ENCODE measurements at regions not wholly inside any gene's neighbourhood (a gene's known extent, or its start where the extent isn't known, plus 50 kb on each side); places are given as distances from the start of the nearest gene placed in this dataset.
"Not testable (repeated sequence)": the region's sequence is repeated elsewhere in the genome, so short reads cannot be mapped to it uniquely, and the experiment has no call there.

DNA sequence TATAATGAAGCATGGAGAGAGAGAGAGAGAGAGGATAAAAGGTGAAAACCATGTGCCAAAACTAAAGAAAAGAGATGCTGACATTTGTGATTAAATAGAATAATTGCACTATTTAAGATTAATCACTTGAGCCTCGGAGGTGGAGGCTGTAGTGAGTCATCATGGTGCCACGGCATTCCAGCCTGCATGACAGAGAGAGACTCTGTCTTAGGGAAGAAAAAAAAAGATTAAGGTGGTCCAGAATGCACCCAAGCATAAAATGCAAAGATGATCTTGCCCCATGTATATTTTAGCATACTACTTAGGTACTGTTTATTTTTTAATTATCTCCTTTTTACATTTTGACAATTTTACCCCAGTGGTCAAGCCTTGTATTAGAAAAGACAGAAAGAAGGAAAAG, 742.5 kb downstream of the SPATA31A1 start:
- not testable (repeated sequence) for H3K4me1 ChIP-seq (ENCODE audit: control insufficient read depth in 3 of 3, insufficient read depth in 3 of 3, low read length in 3 of 3); H3K27ac ChIP-seq (ENCODE audit: low read depth, low read length); H3K27me3 ChIP-seq (ENCODE audit: control insufficient read depth in 3 of 3, insufficient read depth in 3 of 3, low read length in 3 of 3); H3K9ac ChIP-seq (ENCODE audit: low read depth in 1 of 3, low read length in 3 of 3); H3K36me3 ChIP-seq (ENCODE audit: control insufficient read depth in 3 of 3, insufficient read depth in 3 of 3, low read length in 3 of 3); H3K9me3 ChIP-seq (ENCODE audit: control insufficient read depth in 3 of 3, low read length in 3 of 3); H3K4me3 ChIP-seq (ENCODE audit: low read length in 3 of 3)

DNA sequence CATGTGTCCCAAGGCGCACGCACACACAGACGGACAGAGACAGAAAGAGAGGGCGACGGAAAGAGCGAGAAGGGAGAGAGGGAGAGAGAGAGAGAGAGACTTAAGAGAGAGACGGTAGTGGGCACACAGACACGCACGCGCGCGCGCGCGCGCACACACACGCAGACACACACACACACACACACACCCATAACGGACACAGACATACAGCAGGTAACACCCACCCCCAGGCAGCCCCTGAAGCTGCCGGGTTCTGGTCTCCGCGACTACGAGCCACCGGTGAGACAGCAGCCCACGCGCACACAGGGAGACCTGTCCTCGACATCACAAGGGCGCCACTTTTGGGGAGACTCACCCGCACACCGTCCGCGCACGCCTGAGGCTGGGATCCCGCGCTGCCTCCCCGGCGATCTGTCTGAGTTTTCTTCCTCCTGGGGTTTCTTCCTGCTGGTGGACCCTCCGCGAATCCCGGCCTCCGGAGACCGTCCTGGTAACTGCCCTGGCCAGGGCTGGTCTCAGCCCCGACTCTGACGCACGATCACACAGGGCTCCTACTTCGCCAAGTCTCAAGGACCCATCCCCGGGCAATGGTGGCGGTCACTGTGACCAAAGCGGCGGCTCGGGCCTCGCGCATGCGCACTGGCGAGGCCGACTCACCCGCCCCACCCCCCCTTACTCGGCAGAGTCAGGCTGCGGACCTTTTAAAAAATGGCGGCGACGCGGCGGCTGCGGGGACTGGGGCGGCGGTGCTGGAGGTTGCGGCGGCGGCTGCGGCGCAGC, 750.7 kb downstream of the SPATA31A1 start:
- H3K27ac ChIP-seq (ENCODE audit: low read depth, low read length); H3K36me3 ChIP-seq (ENCODE audit: control insufficient read depth in 3 of 3, insufficient read depth in 3 of 3, low read length in 3 of 3); H3K27me3 ChIP-seq (ENCODE audit: control insufficient read depth in 3 of 3, insufficient read depth in 3 of 3, low read length in 3 of 3); H3K4me1 ChIP-seq (ENCODE audit: control insufficient read depth in 3 of 3, insufficient read depth in 3 of 3, low read length in 3 of 3); H3K9me3 ChIP-seq (ENCODE audit: control insufficient read depth in 3 of 3, low read length in 3 of 3): not testable (repeated sequence)
- H3K4me3 ChIP-seq (ENCODE audit: low read length in 3 of 3), result peak overlapping the region in 2 of 3 donors; percentile 51 to 63
- H3K9ac ChIP-seq (ENCODE audit: low read depth in 1 of 3, low read length in 3 of 3), result peak overlapping the region in 1 of 3 donors; percentile 71

DNA sequence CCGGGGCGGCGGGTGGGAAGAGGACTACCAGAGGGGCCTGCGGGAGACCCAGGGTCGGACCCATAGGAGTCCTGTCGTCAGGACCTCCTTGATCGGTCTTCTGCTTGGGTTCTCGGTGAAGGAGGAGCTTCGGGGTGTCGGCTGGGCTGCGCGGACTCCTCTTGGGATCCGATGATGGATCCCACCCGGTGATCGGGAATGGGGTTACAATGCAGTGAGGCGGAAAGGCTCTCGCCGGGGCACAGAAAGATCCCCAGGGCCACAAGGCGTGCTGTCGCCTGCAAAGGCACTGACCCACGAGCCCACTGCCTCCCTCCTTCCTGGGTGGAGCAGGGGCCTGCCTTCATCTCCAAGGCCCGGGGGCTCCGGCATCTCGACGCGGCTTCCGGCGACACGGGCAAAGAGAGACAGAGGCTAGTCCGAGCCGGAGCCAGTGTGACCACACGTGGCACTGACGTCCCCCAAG, 751.3 kb downstream of the SPATA31A1 start:
- H3K27me3 ChIP-seq (ENCODE audit: control insufficient read depth in 3 of 3, insufficient read depth in 3 of 3, low read length in 3 of 3); H3K9ac ChIP-seq (ENCODE audit: low read depth in 1 of 3, low read length in 3 of 3); H3K4me1 ChIP-seq (ENCODE audit: control insufficient read depth in 3 of 3, insufficient read depth in 3 of 3, low read length in 3 of 3); H3K36me3 ChIP-seq (ENCODE audit: control insufficient read depth in 3 of 3, insufficient read depth in 3 of 3, low read length in 3 of 3); H3K27ac ChIP-seq (ENCODE audit: low read depth, low read length); H3K9me3 ChIP-seq (ENCODE audit: control insufficient read depth in 3 of 3, low read length in 3 of 3); H3K4me3 ChIP-seq (ENCODE audit: low read length in 3 of 3): not testable (repeated sequence)

DNA sequence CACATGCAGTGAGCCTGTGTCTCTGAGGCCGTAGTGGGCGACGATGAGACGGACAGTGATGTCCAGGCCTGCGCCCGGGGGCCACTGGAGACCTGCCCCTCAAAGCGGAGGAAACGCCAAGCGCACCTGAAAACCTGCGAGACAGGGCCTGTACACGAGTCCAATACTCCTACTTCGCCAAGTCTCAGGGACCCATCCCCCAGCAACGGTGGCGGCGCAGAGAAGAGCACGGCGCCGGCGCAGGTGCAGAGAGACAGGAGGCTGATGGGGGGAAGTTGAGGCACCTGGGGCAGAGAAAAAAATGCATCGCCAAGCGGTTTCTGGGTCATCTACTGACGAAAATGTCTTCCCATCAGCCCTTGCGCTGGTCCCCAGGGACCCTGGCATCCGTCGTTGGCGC, 751.8 kb downstream of the SPATA31A1 start:
- not testable (repeated sequence) for H3K27me3 ChIP-seq (ENCODE audit: control insufficient read depth in 3 of 3, insufficient read depth in 3 of 3, low read length in 3 of 3); H3K36me3 ChIP-seq (ENCODE audit: control insufficient read depth in 3 of 3, insufficient read depth in 3 of 3, low read length in 3 of 3); H3K4me3 ChIP-seq (ENCODE audit: low read length in 3 of 3); H3K4me1 ChIP-seq (ENCODE audit: control insufficient read depth in 3 of 3, insufficient read depth in 3 of 3, low read length in 3 of 3); H3K27ac ChIP-seq (ENCODE audit: low read depth, low read length); H3K9ac ChIP-seq (ENCODE audit: low read depth in 1 of 3, low read length in 3 of 3); H3K9me3 ChIP-seq (ENCODE audit: control insufficient read depth in 3 of 3, low read length in 3 of 3)

DNA sequence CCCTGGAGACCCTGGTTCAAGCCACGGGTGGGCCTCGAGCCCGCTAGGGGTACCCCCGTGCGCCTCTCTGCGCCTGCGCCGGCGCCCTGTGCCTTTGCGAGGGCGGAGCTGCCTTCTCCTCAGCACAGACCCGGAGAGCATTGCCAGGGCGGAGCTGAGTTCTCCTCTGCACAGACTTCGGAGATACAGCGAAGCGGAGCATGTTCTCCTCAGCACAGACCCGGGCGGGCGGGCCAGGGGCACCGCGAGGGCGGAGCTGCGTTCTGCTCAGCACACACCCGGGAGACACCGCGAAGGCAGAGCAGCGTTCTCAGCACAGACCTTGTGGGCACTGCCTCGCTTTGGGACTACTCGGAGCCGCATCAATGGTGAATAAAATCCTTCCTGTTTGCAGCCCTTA, 753.0 kb downstream of the SPATA31A1 start:
- not testable (repeated sequence) for H3K27me3 ChIP-seq (ENCODE audit: control insufficient read depth in 3 of 3, insufficient read depth in 3 of 3, low read length in 3 of 3); H3K4me3 ChIP-seq (ENCODE audit: low read length in 3 of 3); H3K4me1 ChIP-seq (ENCODE audit: control insufficient read depth in 3 of 3, insufficient read depth in 3 of 3, low read length in 3 of 3); H3K27ac ChIP-seq (ENCODE audit: low read depth, low read length); H3K9me3 ChIP-seq (ENCODE audit: control insufficient read depth in 3 of 3, low read length in 3 of 3); H3K36me3 ChIP-seq (ENCODE audit: control insufficient read depth in 3 of 3, insufficient read depth in 3 of 3, low read length in 3 of 3); H3K9ac ChIP-seq (ENCODE audit: low read depth in 1 of 3, low read length in 3 of 3)

GRCh38 chr9:40110751-40111150, 755.3 kb downstream of the SPATA31A1 start:
- H3K36me3 ChIP-seq (ENCODE audit: control insufficient read depth in 3 of 3, insufficient read depth in 3 of 3, low read length in 3 of 3), result not testable (repeated sequence)

DNA sequence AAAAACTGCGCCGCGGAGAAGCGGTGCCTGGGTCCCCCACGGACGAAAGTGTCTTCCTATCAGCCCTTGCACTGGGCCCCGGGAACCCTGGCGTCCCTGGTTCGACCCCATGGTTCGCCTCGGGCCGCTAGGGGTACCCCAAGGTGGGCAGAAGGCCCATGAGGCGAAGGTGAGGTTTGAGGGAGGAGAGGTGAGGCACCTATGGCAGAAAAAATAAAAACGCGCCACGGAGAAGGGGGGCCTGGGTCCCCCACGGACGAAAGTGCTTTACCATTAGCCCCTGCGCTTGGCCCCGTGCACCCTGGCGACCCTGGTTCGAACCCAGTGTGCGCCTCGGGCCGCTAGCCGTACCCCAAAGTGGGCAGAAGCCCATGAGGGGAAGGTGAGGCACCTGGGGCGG, 756.1 kb downstream of the SPATA31A1 start:
- H3K27ac ChIP-seq (ENCODE audit: low read depth, low read length); H3K4me1 ChIP-seq (ENCODE audit: control insufficient read depth in 3 of 3, insufficient read depth in 3 of 3, low read length in 3 of 3); H3K9me3 ChIP-seq (ENCODE audit: control insufficient read depth in 3 of 3, low read length in 3 of 3); H3K9ac ChIP-seq (ENCODE audit: low read depth in 1 of 3, low read length in 3 of 3); H3K27me3 ChIP-seq (ENCODE audit: control insufficient read depth in 3 of 3, insufficient read depth in 3 of 3, low read length in 3 of 3); H3K36me3 ChIP-seq (ENCODE audit: control insufficient read depth in 3 of 3, insufficient read depth in 3 of 3, low read length in 3 of 3); H3K4me3 ChIP-seq (ENCODE audit: low read length in 3 of 3): not testable (repeated sequence)

More at GRCh38 chr9:40110751-40111150, 755.3 kb downstream of the SPATA31A1 start:
- H3K9ac ChIP-seq (ENCODE audit: low read depth in 1 of 3, low read length in 3 of 3); H3K9me3 ChIP-seq (ENCODE audit: control insufficient read depth in 3 of 3, low read length in 3 of 3); H3K27me3 ChIP-seq (ENCODE audit: control insufficient read depth in 3 of 3, insufficient read depth in 3 of 3, low read length in 3 of 3); H3K27ac ChIP-seq (ENCODE audit: low read depth, low read length); H3K4me3 ChIP-seq (ENCODE audit: low read length in 3 of 3); H3K4me1 ChIP-seq (ENCODE audit: control insufficient read depth in 3 of 3, insufficient read depth in 3 of 3, low read length in 3 of 3): not testable (repeated sequence)

DNA sequence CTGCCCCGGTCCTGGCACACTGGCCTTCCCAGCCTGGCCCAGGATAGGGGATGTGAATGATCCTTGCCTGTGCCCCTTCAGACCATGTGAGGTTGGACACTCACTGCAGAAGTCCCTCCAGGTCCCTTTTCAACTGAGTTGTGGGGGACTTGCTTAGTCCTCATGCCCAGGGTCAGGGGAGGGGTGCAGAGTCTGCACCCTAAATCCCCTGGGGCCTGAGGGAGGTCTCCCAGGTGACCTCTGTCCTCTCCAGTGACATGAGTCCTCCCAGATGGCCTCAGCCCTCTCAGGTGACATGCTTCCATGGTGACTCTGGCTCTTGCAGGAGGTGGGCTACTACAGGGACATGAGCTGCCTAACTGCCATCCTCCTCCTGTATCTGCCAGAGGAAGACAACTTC, 775.1 kb downstream of the SPATA31A1 start:
- H3K36me3 ChIP-seq (ENCODE audit: control insufficient read depth in 3 of 3, insufficient read depth in 3 of 3, low read length in 3 of 3); H3K9ac ChIP-seq (ENCODE audit: low read depth in 1 of 3, low read length in 3 of 3); H3K4me3 ChIP-seq (ENCODE audit: low read length in 3 of 3); H3K27me3 ChIP-seq (ENCODE audit: control insufficient read depth in 3 of 3, insufficient read depth in 3 of 3, low read length in 3 of 3); H3K27ac ChIP-seq (ENCODE audit: low read depth, low read length); H3K9me3 ChIP-seq (ENCODE audit: control insufficient read depth in 3 of 3, low read length in 3 of 3); H3K4me1 ChIP-seq (ENCODE audit: control insufficient read depth in 3 of 3, insufficient read depth in 3 of 3, low read length in 3 of 3): not testable (repeated sequence)

DNA sequence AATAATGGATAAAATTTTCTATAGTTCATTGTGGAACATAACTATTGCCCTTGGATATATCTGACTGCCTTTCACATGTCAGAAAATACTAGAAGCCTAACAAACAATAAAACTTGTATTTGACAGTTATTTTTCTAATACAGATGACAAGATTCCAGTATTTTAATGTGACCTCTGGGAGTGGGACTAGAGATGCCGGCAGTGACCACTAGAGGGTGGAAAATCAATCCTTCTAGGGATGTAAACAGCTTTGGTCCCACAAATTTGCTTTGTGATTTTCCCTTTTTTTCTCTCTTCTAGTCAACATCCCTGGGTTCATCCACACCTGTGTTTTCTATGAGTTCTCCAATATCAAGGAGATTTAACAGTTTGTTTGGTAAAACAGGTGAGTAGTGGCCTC, 813.7 kb downstream of the SPATA31A1 start:
- not testable (repeated sequence) for H3K27me3 ChIP-seq (ENCODE audit: control insufficient read depth in 3 of 3, insufficient read depth in 3 of 3, low read length in 3 of 3); H3K9me3 ChIP-seq (ENCODE audit: control insufficient read depth in 3 of 3, low read length in 3 of 3); H3K4me1 ChIP-seq (ENCODE audit: control insufficient read depth in 3 of 3, insufficient read depth in 3 of 3, low read length in 3 of 3); H3K27ac ChIP-seq (ENCODE audit: low read depth, low read length); H3K9ac ChIP-seq (ENCODE audit: low read depth in 1 of 3, low read length in 3 of 3); H3K36me3 ChIP-seq (ENCODE audit: control insufficient read depth in 3 of 3, insufficient read depth in 3 of 3, low read length in 3 of 3); H3K4me3 ChIP-seq (ENCODE audit: low read length in 3 of 3)

DNA sequence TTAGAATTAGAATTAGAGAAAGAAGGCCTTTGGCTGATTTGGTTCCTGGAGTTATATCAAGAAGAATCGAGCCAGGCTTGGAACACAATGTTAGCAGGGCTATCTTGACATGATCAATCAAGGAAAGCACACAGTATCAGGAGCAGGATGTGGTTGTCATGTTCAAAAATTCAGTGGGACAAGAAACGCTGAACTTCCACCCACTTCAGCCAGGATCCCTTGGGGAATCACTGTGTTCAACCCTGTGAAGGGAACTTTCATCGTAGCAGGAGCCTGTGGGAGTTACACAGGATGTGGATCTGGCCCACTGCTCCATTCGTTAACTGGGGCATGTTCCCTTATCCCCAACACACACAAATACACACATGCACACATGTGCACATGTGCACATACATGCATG, 817.8 kb downstream of the SPATA31A1 start:
- not testable (repeated sequence) for H3K27ac ChIP-seq (ENCODE audit: low read depth, low read length); H3K9me3 ChIP-seq (ENCODE audit: control insufficient read depth in 3 of 3, low read length in 3 of 3); H3K4me1 ChIP-seq (ENCODE audit: control insufficient read depth in 3 of 3, insufficient read depth in 3 of 3, low read length in 3 of 3); H3K27me3 ChIP-seq (ENCODE audit: control insufficient read depth in 3 of 3, insufficient read depth in 3 of 3, low read length in 3 of 3); H3K36me3 ChIP-seq (ENCODE audit: control insufficient read depth in 3 of 3, insufficient read depth in 3 of 3, low read length in 3 of 3); H3K4me3 ChIP-seq (ENCODE audit: low read length in 3 of 3); H3K9ac ChIP-seq (ENCODE audit: low read depth in 1 of 3, low read length in 3 of 3)

- H3K4me1 ChIP-seq (ENCODE audit: control insufficient read depth in 3 of 3, insufficient read depth in 3 of 3, low read length in 3 of 3); H3K27me3 ChIP-seq (ENCODE audit: control insufficient read depth in 3 of 3, insufficient read depth in 3 of 3, low read length in 3 of 3); H3K27ac ChIP-seq (ENCODE audit: low read depth, low read length): not testable (repeated sequence)
These were observed 818.6 kb downstream of the SPATA31A1 start for GRCh38 chr9:40174035-40174434.

More at GRCh38 chr9:40174035-40174434, 818.6 kb downstream of the SPATA31A1 start:
- not testable (repeated sequence) for H3K36me3 ChIP-seq (ENCODE audit: control insufficient read depth in 3 of 3, insufficient read depth in 3 of 3, low read length in 3 of 3); H3K4me3 ChIP-seq (ENCODE audit: low read length in 3 of 3); H3K9me3 ChIP-seq (ENCODE audit: control insufficient read depth in 3 of 3, low read length in 3 of 3); H3K9ac ChIP-seq (ENCODE audit: low read depth in 1 of 3, low read length in 3 of 3)

Data from skeletal muscle tissue (tissue), 3 donors.